Naive thymus-derived CD4-positive, alpha-beta T cell (primary cell): ENCODE measurements at regions not wholly inside any gene's neighbourhood (a gene's known extent, or its start where the extent isn't known, plus 50 kb on each side); places are given as distances from the start of the nearest gene placed in this dataset.

Experiments
- ATAC-seq: fragments of 150-1000 bp; cut with Tn5 transposase; 2 replicates; pipeline ENCODE4 v1.10.0; 2021; ENCODE audit warnings: mild to moderate bottlenecking, moderate library complexity
- CTCF ChIA-PET: fragments of 350-600 bp; sonication (Branson Sonifier 250); formaldehyde crosslinking; loops from one replicate; lab custom pipeline; 2021; ENCODE audit warnings: antibody characterized with exemption; lab: Charles Lee
- POLR2A ChIA-PET: fragments of 350-600 bp; sonication (Branson Sonifier 250); formaldehyde crosslinking; loops from one replicate; lab custom pipeline; 2021; ENCODE audit warnings: antibody characterized with exemption, inconsistent platforms; lab: Charles Lee
- DNase-seq, 9 donors: peaks; one replicate each; pipeline versions ENCODE4 v3.0.0 to v3.0.0-alpha.2; 2020 to 2022; ENCODE audit warnings: mixed read lengths in 1 of 9
- H3K27ac ChIP-seq: one replicate; pipeline ENCODE4 v1.7.0; 2013; ENCODE audit warnings: mild to moderate bottlenecking, low read depth, low read length, moderate library complexity
- H3K27me3 ChIP-seq, 2 donors: one replicate each; pipeline ENCODE4 v1.7.0; 2013; ENCODE audit warnings: low read length in 2 of 2, mild to moderate bottlenecking in 2 of 2, moderate library complexity in 2 of 2; ENCODE audit not compliant: control insufficient read depth in 2 of 2, insufficient read depth in 2 of 2
- H3K36me3 ChIP-seq, 3 experiments: 1 replicate in 2 of 3; 2 replicates in 1 of 3; pipeline ENCODE4 v1.7.0; 2013; ENCODE audit warnings: low read length in 3 of 3, mild to moderate bottlenecking in 3 of 3, moderate library complexity in 1 of 3; ENCODE audit not compliant: insufficient read depth in 3 of 3, control insufficient read depth in 2 of 3
- H3K4me1 ChIP-seq, 2 donors: one replicate each; pipeline ENCODE4 v1.7.0; 2013; ENCODE audit warnings: low read length in 2 of 2, mild to moderate bottlenecking in 2 of 2, moderate library complexity in 1 of 2; ENCODE audit not compliant: control insufficient read depth in 2 of 2, insufficient read depth in 2 of 2
- H3K4me3 ChIP-seq: 2 replicates; pipeline ENCODE4 v1.7.0; 2013; ENCODE audit warnings: mild to moderate bottlenecking, low read length
- H3K9me3 ChIP-seq, 3 experiments: 1 replicate in 2 of 3; 2 replicates in 1 of 3; pipeline ENCODE4 v1.7.0; 2013; ENCODE audit warnings: low read length in 3 of 3; ENCODE audit not compliant: control insufficient read depth in 2 of 3
- H3K27ac Mint-ChIP-seq, 9 donors: one replicate each; pipeline ENCODE4 v1.8.0; 2020 to 2022; ENCODE audit warnings: mixed read lengths in 9 of 9, mild to moderate bottlenecking in 8 of 9, moderate library complexity in 5 of 9, inconsistent platforms in 2 of 9
- H3K27me3 Mint-ChIP-seq, 5 donors: one replicate each; pipeline ENCODE4 v1.8.0; 2021 to 2022; ENCODE audit warnings: mixed read lengths in 5 of 5, mild to moderate bottlenecking in 1 of 5
- H3K36me3 Mint-ChIP-seq, 5 donors: one replicate each; pipeline ENCODE4 v1.8.0; 2020 to 2022; ENCODE audit warnings: mixed read lengths in 5 of 5, mild to moderate bottlenecking in 3 of 5, inconsistent platforms in 1 of 5
- H3K4me1 Mint-ChIP-seq, 7 donors: one replicate each; pipeline ENCODE4 v1.8.0; 2020 to 2022; ENCODE audit warnings: mixed read lengths in 7 of 7, mild to moderate bottlenecking in 3 of 7, inconsistent platforms in 1 of 7
- H3K4me3 Mint-ChIP-seq, 10 donors: one replicate each; pipeline ENCODE4 v1.8.0; 2020 to 2022; ENCODE audit warnings: mild to moderate bottlenecking in 10 of 10, mixed read lengths in 10 of 10, moderate library complexity in 6 of 10, inconsistent platforms in 2 of 10
- H3K9me3 Mint-ChIP-seq, 11 donors: one replicate each; pipeline ENCODE4 v1.8.0; 2020 to 2022; ENCODE audit warnings: mixed read lengths in 11 of 11, mild to moderate bottlenecking in 4 of 11, inconsistent platforms in 1 of 11, moderate library complexity in 1 of 11
- intact Hi-C, 2 donors: fragments of 100-400 bp; cut with micrococcal nuclease; formaldehyde crosslinking; loops; one replicate each; pipeline ENCODE4 v1.15.1; 2023

GRCh38 chr1:79808816-79809475, 802.4 kb upstream of the ADGRL4 start:
- no peak overlapping the region for H3K27ac ChIP-seq
- no peaks in the 10 kb centered on the region for H3K9me3 ChIP-seq
- H3K4me1 ChIP-seq = no peaks in the 10 kb centered on the region
- Mint-ChIP-seq H3K4me1 (no peaks in the 10 kb centered on the region), H3K4me3 (no peak overlapping the region), H3K36me3 (no peaks in the 10 kb centered on the region), H3K27me3 (no peaks in the 10 kb centered on the region), H3K27ac (no peak overlapping the region), H3K9me3 (peaks cover 0 to 18% (median 7%) of the 10 kb centered on the region in 11 donors)
- no peaks in the 10 kb centered on the region for H3K36me3 ChIP-seq
- CTCF ChIA-PET = no interaction called here
- no peaks in the 10 kb centered on the region for H3K27me3 ChIP-seq
- H3K4me3 ChIP-seq = no peak overlapping the region
- POLR2A ChIA-PET = no interaction called here
- intact Hi-C loops = no loop called here
- ATAC-seq (no peak), DNase-seq (no peak)

- Histone ChIP-seq H3K4me3 (no peak overlapping the region), H3K27me3 (no peaks in the 10 kb centered on the region), H3K36me3 (no peaks in the 10 kb centered on the region), H3K4me1 (no peaks in the 10 kb centered on the region), H3K27ac (no peak overlapping the region), H3K9me3 (no peaks in the 10 kb centered on the region)
- Mint-ChIP-seq H3K27ac (no peak overlapping the region), H3K9me3 (peaks cover 0 to 18% (median 7%) of the 10 kb centered on the region in 11 donors), H3K4me1 (no peaks in the 10 kb centered on the region), H3K36me3 (no peaks in the 10 kb centered on the region), H3K27me3 (no peaks in the 10 kb centered on the region), H3K4me3 (no peak overlapping the region)
- ATAC-seq (no peak), DNase-seq (no peak)
- intact Hi-C loops = no loop called here
- ChIA-PET POLR2A (no interaction called here), CTCF (no interaction called here)
Measured at GRCh38 chr1:79807816-79808215, 801.3 kb upstream of the ADGRL4 start.

GRCh38 chr1:79797487-79797886, 791.0 kb upstream of the ADGRL4 start:
- H3K36me3 Mint-ChIP-seq = no peaks in the 10 kb centered on the region
- no peak overlapping the region for H3K4me3 Mint-ChIP-seq
- H3K27ac Mint-ChIP-seq = no peak overlapping the region
- Histone ChIP-seq H3K4me1 (no peaks in the 10 kb centered on the region), H3K36me3 (no peaks in the 10 kb centered on the region), H3K4me3 (no peak overlapping the region), H3K27ac (no peak overlapping the region), H3K27me3 (no peaks in the 10 kb centered on the region), H3K9me3 (no peaks in the 10 kb centered on the region)
- DNase-seq = no peak
- H3K27me3 Mint-ChIP-seq = no peaks in the 10 kb centered on the region
- intact Hi-C loops = no loop called here
- no peak for ATAC-seq
- ChIA-PET CTCF (no interaction called here), POLR2A (no interaction called here)
- peaks cover 3 to 30% (median 7%) of the 10 kb centered on the region in 11 donors for H3K9me3 Mint-ChIP-seq
- H3K4me1 Mint-ChIP-seq = no peaks in the 10 kb centered on the region

GRCh38 chr1:79796434-79796833, 789.9 kb upstream of the ADGRL4 start:
- no peaks in the 10 kb centered on the region for H3K27me3 ChIP-seq
- POLR2A ChIA-PET = no interaction called here
- no peaks in the 10 kb centered on the region for H3K4me1 ChIP-seq
- H3K27ac Mint-ChIP-seq = no peak overlapping the region
- ATAC-seq = no peak
- H3K4me1 Mint-ChIP-seq = no peaks in the 10 kb centered on the region
- H3K27ac ChIP-seq = no peak overlapping the region
- H3K27me3 Mint-ChIP-seq = no peaks in the 10 kb centered on the region
- no peaks in the 10 kb centered on the region for H3K36me3 ChIP-seq
- no peak overlapping the region for H3K4me3 Mint-ChIP-seq
- DNase-seq = no peak
- H3K9me3 Mint-ChIP-seq = peaks cover 3 to 31% (median 7%) of the 10 kb centered on the region in 11 donors
- intact Hi-C loops = no loop called here
- H3K36me3 Mint-ChIP-seq = no peaks in the 10 kb centered on the region
- CTCF ChIA-PET = no interaction called here
- no peaks in the 10 kb centered on the region for H3K9me3 ChIP-seq
- H3K4me3 ChIP-seq = no peak overlapping the region

GRCh38 chr1:79792219-79792930, 785.8 kb upstream of the ADGRL4 start:
- Mint-ChIP-seq H3K9me3 (peaks cover 5 to 42% (median 9%) of the 10 kb centered on the region in 11 donors), H3K36me3 (no peaks in the 10 kb centered on the region), H3K27ac (no peak overlapping the region), H3K4me3 (no peak overlapping the region), H3K27me3 (no peaks in the 10 kb centered on the region), H3K4me1 (no peaks in the 10 kb centered on the region)
- CTCF ChIA-PET = no interaction called here
- no peak overlapping the region for H3K4me3 ChIP-seq
- H3K27me3 ChIP-seq = no peaks in the 10 kb centered on the region
- no peak overlapping the region for H3K27ac ChIP-seq
- no peaks in the 10 kb centered on the region for H3K36me3 ChIP-seq
- DNase-seq (no peak), ATAC-seq (no peak)
- POLR2A ChIA-PET = no interaction called here
- H3K9me3 ChIP-seq = no peaks in the 10 kb centered on the region
- intact Hi-C loops = no loop called here
- H3K4me1 ChIP-seq = no peaks in the 10 kb centered on the region

GRCh38 chr1:79791488-79792218, 785.1 kb upstream of the ADGRL4 start:
- H3K27ac Mint-ChIP-seq = no peak overlapping the region
- ChIA-PET POLR2A (no interaction called here), CTCF (no interaction called here)
- Histone ChIP-seq H3K9me3 (no peaks in the 10 kb centered on the region), H3K27ac (no peak overlapping the region), H3K4me3 (no peak overlapping the region), H3K27me3 (no peaks in the 10 kb centered on the region), H3K36me3 (no peaks in the 10 kb centered on the region), H3K4me1 (no peaks in the 10 kb centered on the region)
- no peak for DNase-seq
- intact Hi-C loops = no loop called here
- no peak for ATAC-seq
- peaks cover 4 to 42% (median 9%) of the 10 kb centered on the region in 11 donors for H3K9me3 Mint-ChIP-seq
- no peak overlapping the region for H3K4me3 Mint-ChIP-seq
- no peaks in the 10 kb centered on the region for H3K4me1 Mint-ChIP-seq
- H3K27me3 Mint-ChIP-seq = no peaks in the 10 kb centered on the region
- H3K36me3 Mint-ChIP-seq = no peaks in the 10 kb centered on the region
